HL-60 (cell line): ENCODE measurements at regions not wholly inside any gene's neighbourhood (a gene's known extent, or its start where the extent isn't known, plus 50 kb on each side); places are given as distances from the start of the nearest gene placed in this dataset.

Source experiments
- CTCF ChIP-seq: IDR thresholded peaks from one replicate; pipeline ENCODE4 v1.5.1; 2011; ENCODE audit warnings: low read length, control low read depth, inconsistent platforms; ENCODE audit not compliant: insufficient read depth
- REST ChIP-seq: IDR thresholded peaks from 2 replicates; pipeline ENCODE4 v1.6.1; 2012; ENCODE audit warnings: low read depth; ENCODE audit not compliant: insufficient replicate concordance

GRCh38 chr3:3951501-3951900 lies 152.3 kb downstream of the LRRN1 start:
- TF ChIP-seq REST (no peak), CTCF (no peak)
